SK-MEL-5 (cell line): ENCODE measurements at regions not wholly inside any gene's neighbourhood (a gene's known extent, or its start where the extent isn't known, plus 50 kb on each side); places are given as distances from the start of the nearest gene placed in this dataset.

ENCODE experiments used
- DNase-seq: peaks from one replicate; pipeline ENCODE4 v3.0.0-alpha.2; 2016; ENCODE audit warnings: low read depth, low spot score
- in situ Hi-C: cut with HindIII; loops from 2 replicates; pipeline ENCODE4 v1.10.0; 2016; ENCODE audit warnings: low sequenced_read_pairs, high pct_unique_total_duplicates, low pct_unique_long_range_greater_than_20kb

DNA sequence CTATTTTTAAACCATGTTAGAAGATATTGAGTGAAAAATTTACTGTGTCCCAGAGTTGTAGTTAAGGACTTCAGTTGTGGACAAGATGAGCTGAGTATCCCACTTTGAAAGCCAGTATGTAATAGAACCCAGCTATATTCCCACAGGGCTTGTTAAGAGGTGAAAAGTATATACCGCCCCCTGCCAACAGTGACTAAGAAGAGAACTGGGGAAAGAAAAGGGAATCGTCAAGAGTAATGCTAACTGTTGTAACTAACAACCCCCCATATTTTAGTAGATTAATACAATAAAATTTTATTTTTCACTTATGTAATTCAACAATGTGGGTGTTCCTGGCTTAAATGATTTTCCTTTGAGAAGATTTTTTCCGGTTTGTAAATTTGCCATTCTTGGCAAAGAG, 250.4 kb upstream of the GIMD1 start:
- in situ Hi-C loops: no loop called here
- peak; percentile 20 for DNase-seq

DNA sequence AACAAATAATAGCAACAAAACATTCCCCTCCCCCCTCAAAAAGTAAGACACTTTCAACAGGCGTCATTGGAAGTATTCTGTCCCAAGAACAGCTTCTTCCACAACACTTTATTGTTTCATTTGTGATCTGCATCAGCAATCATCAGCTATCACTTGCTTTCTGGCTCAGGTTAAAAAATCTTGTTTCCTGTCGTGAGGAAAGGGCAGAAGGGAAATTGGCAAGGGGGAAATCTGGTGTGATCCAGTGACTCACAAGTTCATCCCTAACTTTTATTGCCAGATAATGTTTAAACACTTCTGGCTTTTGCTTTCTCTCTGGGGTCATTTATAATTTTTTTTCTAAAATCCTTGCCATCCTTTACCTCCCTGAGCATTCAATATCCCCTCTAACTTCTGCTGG, 247.4 kb upstream of the GIMD1 start:
- in situ Hi-C loops: no loop called here

DNA sequence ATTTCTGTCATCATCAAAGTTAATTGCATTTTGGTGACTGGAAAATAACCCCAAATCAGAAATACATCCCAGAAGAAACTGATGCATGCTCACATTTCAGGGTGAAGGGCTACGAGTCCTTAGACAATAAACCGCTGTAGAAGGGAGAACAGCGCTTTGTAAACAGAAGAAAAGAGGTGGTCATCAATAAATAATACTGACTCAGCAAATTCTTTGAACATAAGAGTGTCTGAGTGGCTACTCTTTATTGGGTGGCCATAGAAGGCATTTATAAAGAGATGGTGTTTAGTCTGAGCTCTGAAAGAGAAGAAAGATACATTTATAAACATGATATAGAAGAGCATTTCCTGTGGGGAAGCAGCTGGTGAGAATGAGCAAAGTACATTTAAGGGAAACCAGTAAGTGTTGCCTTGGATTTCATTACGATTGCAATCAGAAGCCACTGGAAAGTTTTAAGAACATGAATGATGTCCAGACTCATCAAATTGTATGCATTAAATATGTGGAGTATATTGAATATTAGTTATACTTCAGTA, 246.9 kb upstream of the GIMD1 start:
- DNase-seq: no peak
- in situ Hi-C loops: no loop called here

More for the DNA sequence above, 247.4 kb upstream of the GIMD1 start:
- no peak for DNase-seq

DNA sequence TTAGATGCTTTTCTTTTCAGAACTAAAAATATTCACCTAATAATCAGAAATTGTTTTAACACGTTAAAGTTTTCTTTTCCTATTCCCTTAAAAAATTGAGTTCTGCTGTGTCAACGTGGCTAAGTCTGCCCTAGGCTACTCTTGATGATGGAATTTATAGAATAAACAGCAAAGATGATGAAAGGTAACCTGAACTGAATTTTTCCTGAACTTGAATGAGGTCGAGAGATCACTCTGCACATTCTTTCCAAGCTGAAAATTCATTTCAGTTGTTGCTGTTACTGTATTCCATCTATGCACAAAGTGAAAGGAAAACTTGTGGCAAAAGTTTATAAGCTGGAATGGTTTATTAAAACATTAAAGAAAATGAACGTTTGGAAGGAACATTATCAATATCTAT, 245.9 kb upstream of the GIMD1 start:
- in situ Hi-C loops: no loop called here
- DNase-seq: no peak

DNA sequence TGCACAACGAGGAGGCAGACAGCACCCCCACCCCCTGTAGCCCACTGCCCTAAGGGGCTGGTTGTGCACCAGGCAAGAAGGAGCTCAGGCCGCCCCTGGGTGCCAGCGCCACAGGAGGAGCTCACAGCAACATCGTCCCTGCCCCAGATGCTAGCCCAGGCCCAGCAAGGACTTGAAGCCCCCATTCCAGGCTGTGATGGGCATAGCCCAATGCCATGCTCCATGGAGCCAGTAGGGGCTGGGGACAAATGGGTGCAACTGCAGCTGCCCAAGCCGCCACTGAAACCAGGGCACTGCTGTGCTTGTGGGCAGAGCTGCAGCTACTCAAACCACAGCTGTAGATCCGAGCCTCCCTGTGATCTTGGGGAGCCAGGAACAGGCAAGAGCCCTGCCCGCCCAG, 241.3 kb upstream of the GIMD1 start:
- no peak for DNase-seq
- in situ Hi-C loops: no loop called here

DNA sequence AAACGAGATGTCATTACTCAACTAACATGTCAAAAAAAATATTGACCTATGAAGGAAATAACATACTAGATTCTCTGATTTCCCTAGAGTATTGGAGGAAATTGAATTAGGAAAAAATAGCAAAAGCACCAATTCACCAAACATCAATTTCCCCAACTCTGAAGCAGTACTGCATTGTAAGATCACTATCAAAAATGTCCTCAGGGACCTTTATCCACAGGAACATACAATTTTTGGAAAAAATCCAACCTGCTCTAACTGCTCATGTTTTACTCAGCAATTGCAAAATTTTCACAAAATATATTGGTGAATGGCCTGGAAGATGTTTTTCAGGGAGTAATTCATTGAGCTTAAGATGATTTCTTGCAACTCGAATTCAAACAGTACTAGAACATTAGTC, 239.0 kb upstream of the GIMD1 start:
- in situ Hi-C loops: no loop called here
- DNase-seq: no peak

DNA sequence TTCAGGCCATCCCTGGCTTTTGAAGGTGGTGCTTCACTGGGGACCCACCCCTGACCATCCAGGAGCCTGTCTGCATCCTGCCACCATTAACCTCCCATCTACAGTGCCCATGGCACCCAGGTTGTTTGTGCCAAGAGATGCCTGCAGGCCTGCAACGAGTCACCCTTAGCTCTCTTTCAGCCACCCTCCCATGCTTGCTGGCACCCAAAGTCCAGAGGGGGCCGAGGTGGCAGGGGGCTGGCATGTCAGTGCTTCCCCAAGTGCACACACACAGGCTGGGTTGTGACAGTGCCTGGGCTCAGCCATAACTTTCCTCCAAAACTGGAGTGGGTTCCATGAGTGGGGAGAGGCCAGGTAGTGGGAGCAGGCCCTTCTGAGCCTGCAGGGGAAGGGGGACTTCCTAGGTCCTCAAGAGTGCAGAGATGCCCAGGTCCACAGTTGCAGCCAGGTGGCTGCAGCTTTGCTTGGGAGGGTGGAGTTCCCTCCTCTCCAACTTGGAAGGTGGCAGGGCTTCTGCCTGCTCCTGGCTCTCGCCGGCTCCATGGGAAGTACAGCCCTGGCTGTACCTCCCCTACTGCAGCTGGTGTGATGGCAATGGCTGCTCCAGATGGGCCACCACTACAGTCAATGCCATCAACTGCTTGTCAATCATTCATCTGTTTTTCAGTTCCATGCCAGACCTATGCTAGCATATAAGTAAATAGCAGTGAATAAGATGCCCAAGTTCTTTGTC, 235.9 kb upstream of the GIMD1 start:
- DNase-seq: no peak
- in situ Hi-C loops: no loop called here

DNA sequence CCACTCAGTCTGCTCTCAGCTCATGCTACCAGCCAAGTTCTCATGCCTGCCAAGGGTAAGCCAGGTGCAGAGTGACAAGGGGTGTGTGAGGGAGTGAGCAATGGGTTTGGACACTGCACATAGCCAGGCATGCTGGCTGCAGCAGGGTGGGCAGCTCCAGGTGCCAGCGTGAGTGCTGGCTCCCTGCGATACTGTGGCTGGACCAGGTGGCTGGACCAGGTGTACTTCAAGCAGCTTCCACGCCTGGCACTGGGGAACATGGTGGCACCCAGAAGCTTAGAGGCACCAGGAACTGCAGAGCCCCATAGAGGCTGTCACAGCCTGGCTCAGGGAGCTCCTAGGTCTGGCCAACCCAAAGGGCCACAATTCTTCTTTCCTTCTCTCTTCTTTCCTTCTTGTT, 234.9 kb upstream of the GIMD1 start:
- in situ Hi-C loops: no loop called here
- no peak for DNase-seq

DNA sequence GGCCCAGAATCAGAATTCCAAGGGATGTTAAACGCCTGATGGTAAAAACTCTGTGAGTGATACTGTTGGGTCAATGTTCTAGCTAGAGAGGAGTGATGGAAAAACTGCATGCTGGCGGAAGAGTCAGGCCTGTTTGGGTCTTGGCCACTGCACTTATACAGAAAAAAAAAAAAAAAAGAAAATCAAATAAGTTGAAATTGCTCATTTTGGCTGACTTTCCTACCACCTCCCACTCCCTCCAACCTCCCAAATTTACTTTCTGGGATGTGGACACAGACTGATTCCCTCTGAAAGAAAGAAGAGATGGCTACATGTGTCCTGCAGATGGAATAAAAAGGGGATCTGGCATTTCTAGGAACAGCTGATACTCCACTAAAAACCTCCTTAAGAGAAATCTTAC, 234.1 kb upstream of the GIMD1 start:
- in situ Hi-C loops: no loop called here
- DNase-seq: no peak

DNA sequence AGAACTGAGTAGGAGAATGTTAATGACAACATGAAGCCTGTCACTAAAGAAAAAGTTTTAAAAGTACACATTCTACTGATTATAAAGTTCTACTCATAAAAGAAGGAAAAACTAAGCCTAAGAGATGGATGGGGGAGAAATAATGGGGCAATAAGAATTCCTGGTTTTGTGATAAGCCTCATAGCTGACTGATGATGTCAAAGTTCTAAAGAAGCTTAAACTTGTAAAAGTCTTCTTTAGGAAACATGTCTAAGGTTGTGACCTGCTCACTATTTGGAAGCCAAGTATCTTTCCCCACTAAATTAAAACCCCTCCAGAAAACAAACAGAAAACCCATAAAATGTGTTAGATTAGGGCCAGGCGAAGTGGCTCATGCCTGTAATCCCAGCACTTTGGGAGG, 232.9 kb upstream of the GIMD1 start:
- in situ Hi-C loops: no loop called here
- DNase-seq: no peak

DNA sequence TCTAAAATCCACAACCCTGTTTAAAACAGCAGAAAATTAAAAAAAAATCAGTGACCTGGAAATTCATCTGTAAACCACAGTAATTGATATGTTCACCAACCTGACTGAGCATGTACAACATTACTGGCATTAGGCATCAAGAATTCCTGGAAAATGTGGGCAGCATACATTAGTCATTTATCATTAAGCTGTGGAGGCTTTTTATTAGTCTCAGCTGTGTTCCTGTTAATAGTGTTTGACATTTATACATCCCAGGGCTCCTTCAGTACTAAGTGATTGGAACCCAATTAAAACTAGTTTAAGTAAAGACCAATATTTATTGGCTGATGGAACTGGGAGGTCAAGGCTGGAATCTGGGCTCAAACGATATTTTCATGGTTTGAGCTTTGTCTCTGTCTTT, 227.3 kb upstream of the GIMD1 start:
- DNase-seq: no peak
- in situ Hi-C loops: no loop called here

DNA sequence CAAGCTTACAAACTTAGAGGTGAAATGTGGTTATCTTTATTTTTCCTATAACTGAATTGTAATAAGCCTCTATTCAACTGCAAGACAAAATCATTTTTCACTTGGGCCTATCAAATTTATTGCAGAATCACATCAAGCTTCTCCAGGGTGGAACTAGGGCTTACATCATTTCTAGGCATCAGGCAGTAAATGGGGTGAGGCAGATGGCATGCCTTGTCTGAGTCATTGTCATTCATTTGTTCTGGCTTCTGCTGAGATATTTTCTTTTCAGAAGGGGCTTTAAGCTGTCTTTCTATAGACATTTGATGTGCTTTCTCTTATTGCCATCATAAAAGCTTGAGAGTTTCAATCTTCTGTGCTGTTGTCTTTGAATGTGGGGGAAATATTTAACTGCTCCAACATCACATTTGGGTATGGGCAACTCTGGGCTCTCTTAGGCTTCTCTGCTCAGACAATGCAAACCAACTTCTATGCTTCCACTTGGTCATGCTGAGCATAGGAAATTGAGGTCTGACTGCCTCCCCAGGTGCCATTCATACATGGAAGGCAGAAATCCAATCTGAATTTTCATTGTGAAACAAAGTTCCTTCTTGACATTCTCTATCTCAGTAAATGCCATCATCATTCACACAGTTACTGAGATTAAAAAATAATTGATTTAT, 225.8 kb upstream of the GIMD1 start:
- in situ Hi-C loops: no loop called here
- DNase-seq: no peak

DNA sequence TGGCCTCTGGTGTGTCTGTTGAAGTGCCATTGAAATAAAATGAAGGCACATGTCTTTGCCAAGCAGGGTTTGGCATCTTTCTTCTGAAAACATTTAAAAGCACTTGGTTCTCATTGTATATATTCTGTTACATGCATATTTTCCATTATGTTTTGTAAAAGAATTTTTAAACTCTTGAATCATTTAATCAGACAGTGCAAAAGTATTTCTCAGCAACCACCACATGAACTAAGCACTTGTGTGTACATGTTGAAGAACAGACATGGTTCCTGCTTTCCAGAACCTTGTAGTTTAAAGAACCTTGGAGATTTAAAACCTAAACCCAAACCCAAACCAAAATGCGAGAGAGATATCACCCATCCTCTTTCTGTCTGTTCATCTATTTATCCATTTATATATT, 220.3 kb upstream of the GIMD1 start:
- in situ Hi-C loops: no loop called here
- DNase-seq: no peak

DNA sequence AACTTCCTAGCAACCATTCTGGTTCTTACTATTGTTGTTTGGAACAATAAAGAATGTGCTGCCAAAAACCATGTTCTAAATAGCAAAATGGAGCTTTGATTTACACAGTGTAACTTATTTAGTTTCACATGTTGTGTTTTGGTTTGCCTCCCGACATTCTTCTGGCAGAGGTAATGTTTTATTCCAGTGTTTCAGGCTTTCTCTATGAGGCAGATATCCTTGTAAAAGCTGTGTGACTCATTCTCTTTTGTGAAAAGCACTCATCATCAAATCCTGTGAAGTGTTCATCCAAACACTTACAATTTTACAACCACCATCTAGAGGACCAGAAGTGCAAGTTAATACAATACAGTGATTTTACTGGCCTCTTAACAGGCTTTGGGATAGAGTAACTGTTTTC, 219.0 kb upstream of the GIMD1 start:
- DNase-seq: no peak
- in situ Hi-C loops: no loop called here

DNA sequence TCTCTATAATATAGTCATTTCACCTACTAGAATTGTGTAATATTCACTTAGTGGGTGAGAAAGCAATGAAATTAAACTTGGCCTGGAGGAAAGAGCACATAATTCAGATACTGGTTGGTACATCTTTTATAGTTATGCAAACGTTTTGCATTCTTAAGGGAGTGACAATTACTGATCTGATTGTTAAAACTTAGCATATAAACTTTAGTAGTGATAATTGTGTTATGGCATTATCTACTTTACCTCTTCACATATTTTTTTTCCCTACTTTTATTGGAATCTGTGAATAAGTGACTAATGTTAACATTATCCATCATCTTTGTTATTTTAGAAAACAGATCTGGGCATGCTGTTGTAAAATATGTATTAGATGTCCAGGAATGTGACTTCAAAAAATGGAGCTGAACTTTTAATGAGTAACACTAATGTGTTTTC, 217.4 kb upstream of the GIMD1 start:
- in situ Hi-C loops: no loop called here
- DNase-seq: no peak

DNA sequence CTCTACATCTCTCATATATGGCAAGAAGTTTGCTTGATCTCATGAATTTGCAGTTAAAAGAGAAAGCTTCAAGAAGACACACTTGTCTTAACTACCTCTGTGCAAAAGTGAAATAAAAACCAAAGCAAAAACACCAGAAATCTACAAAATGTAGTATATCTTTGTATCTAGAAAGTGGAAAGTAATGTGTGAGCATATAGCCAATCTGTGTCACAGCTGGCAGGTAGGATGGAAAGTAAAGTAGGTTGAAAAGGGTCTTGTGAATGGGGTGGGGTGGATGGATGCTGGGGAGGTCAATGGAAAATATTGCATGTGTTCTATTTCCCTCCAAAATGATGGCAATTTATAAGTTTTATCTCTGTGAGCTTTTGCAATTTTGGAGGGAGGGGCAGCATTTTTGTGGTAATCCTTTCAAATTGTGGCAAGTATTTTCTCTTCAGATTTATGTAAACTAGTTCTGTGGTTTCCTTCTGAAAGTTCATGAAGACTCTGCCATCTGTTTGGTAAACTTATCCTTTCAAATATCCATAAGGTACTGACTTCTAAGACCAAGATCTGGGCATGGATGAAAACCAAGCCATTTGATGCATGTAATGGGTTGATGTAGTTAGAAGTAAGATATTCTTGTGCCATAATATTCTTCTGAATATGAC, 215.9 kb upstream of the GIMD1 start:
- no peak for DNase-seq
- in situ Hi-C loops: no loop called here

DNA sequence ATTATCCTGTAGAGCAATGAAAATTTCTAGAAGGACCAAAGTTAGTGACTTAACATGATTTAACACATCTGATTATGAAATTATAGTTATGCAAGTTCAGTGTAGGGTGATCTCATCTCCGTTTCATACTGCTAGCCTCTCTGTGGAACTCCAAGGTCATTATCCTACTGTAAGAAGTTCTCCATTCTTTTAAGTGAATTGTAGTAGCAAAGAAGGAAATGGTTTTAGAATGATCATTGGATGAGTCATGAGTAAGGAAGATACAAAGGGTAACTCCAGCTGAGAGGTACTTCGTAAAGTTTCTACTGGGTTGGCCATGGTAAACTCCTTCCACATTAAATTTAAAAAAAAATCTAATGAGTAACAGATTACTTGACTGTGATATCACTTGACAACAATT, 215.0 kb upstream of the GIMD1 start:
- no peak for DNase-seq
- in situ Hi-C loops: no loop called here

DNA sequence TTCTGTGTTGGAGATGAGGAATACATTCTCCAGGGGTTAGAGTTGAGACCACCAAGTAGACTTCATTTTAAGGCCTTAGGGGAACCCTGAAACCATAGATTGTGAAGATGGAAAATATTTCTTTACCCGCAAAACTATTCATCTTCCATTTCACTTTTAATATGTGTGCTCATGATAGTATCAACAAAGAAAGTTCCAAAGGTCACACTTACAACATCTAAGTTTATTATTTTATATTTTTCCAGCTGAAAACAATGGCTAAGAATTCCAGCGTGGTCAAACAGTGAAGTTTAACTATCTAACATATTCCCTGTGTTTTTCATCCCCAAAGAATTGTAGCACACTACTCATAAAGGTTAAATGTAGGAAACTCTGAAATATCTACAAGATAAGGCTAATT, 214.5 kb upstream of the GIMD1 start:
- no peak for DNase-seq
- in situ Hi-C loops: no loop called here

DNA sequence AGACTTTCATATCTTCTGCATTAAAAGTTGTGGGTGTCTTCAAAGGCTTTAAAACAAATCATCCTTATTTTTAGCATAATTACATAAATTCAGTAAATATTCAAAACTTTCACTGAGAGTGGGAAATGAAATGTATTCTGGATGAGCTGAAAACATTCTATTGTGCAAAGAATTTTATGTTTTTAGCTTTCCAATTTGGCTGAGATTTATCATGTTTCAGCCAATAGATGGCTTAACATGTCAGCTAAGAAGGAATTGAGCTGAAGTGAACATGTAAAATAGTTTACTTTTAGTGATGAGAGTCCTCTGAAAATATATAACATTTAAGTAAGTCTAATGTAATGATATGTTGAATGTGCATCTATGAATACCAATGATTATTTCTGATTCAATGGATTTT, 213.5 kb upstream of the GIMD1 start:
- in situ Hi-C loops: no loop called here
- no peak for DNase-seq
